CD14-positive monocyte (primary cell): ENCODE measurements at regions not wholly inside any gene's neighbourhood (a gene's known extent, or its start where the extent isn't known, plus 50 kb on each side); places are given as distances from the start of the nearest gene placed in this dataset.
A peak's percentile ranks its signal among the peaks of the same experiment; 100 is the strongest.

ENCODE experiments used
- DNase-seq, 3 donors: peaks; one replicate each; pipeline ENCODE4 v3.0.0-alpha.2; 2011 to 2022
- H2AFZ ChIP-seq: 2 replicates; pipeline ENCODE4 v1.6.0; 2012; ENCODE audit warnings: mild to moderate bottlenecking, low read depth, low read length, inconsistent platforms; ENCODE audit not compliant: insufficient read depth, poor library complexity, severe bottlenecking
- H3K27ac ChIP-seq, 2 donors: 1 replicate in 1 of 2; 2 replicates in 1 of 2; pipeline ENCODE4 v1.5.1; 2012 to 2013; ENCODE audit warnings: low read length in 2 of 2, control low read depth in 1 of 2, inconsistent platforms in 1 of 2, low read depth in 1 of 2, mild to moderate bottlenecking in 1 of 2
- H3K27me3 ChIP-seq, 2 donors: one replicate each; pipeline versions ENCODE4 v1.6.0 to v1.6.1; 2011 to 2013; ENCODE audit warnings: low read length in 2 of 2; ENCODE audit not compliant: control insufficient read depth in 2 of 2, insufficient read depth in 2 of 2
- H3K36me3 ChIP-seq, 2 donors: replicated peaks in 1 of 2; 1 replicate in 1 of 2; 2 replicates in 1 of 2; pipeline versions ENCODE4 v1.5.1 to v1.6.1; 2012 to 2013; ENCODE audit warnings: low read length in 2 of 2, control low read depth in 1 of 2, inconsistent platforms in 1 of 2, mild to moderate bottlenecking in 1 of 2; ENCODE audit not compliant: insufficient read depth in 2 of 2, control insufficient read depth in 1 of 2
- H3K4me1 ChIP-seq, 2 donors: 1 replicate in 1 of 2; 2 replicates in 1 of 2; pipeline versions ENCODE4 v1.5.1 to v1.6.1; 2012 to 2013; ENCODE audit warnings: low read length in 2 of 2, control low read depth in 1 of 2, inconsistent platforms in 1 of 2, mild to moderate bottlenecking in 1 of 2, moderate library complexity in 1 of 2; ENCODE audit not compliant: insufficient read depth in 2 of 2, control insufficient read depth in 1 of 2
- H3K4me2 ChIP-seq: replicated peaks from 2 replicates; pipeline ENCODE3; 2012; ENCODE audit warnings: low read length, moderate library complexity, mild to moderate bottlenecking; ENCODE audit not compliant: poor library complexity, severe bottlenecking; ENCODE audit errors: extremely low read depth
- H3K4me3 ChIP-seq, 3 experiments: fragments of 200-600 bp in 1 of 3; sonication (generic) in 1 of 3; replicated peaks in 1 of 3; 1 replicate in 2 of 3; 2 replicates in 1 of 3; pipeline ENCODE4 v1.5.1; 2011 to 2013; ENCODE audit warnings: low read length in 3 of 3, mild to moderate bottlenecking in 3 of 3, control low read depth in 2 of 3, low read depth in 2 of 3, inconsistent platforms in 1 of 3, moderate library complexity in 1 of 3
- H3K79me2 ChIP-seq: 2 replicates; pipeline ENCODE4 v1.6.0; 2012; ENCODE audit warnings: mild to moderate bottlenecking, control low read depth, inconsistent platforms, low read length, moderate library complexity; ENCODE audit not compliant: insufficient read depth
- H3K9ac ChIP-seq: 2 replicates; pipeline ENCODE4 v1.6.0; 2017; ENCODE audit warnings: low read length, mild to moderate bottlenecking; ENCODE audit not compliant: insufficient read depth, poor library complexity, severe bottlenecking
- H3K9me3 ChIP-seq, 2 donors: replicated peaks in 1 of 2; 1 replicate in 1 of 2; 2 replicates in 1 of 2; pipeline versions ENCODE4 v1.5.1 to v1.6.1; 2012 to 2013; ENCODE audit warnings: low read length in 2 of 2, control low read depth in 1 of 2; ENCODE audit not compliant: control insufficient read depth in 1 of 2, insufficient read depth in 1 of 2
- H4K20me1 ChIP-seq: 2 replicates; pipeline ENCODE4 v1.6.0; 2012; ENCODE audit warnings: mild to moderate bottlenecking, low read length, control low read depth, moderate library complexity; ENCODE audit not compliant: insufficient read depth
- H3K27ac Mint-ChIP-seq, 7 donors: one replicate each; pipeline ENCODE4 v1.8.0; 2020; ENCODE audit warnings: mild to moderate bottlenecking in 7 of 7, mixed read lengths in 7 of 7, moderate library complexity in 6 of 7, inconsistent platforms in 2 of 7
- H3K27me3 Mint-ChIP-seq, 3 donors: one replicate each; pipeline ENCODE4 v1.8.0; 2021 to 2022; ENCODE audit warnings: low read depth in 3 of 3, mild to moderate bottlenecking in 3 of 3, mixed read lengths in 3 of 3, moderate library complexity in 3 of 3, inconsistent platforms in 1 of 3
- H3K36me3 Mint-ChIP-seq, 2 donors: one replicate each; pipeline ENCODE4 v1.8.0; 2020; ENCODE audit warnings: mixed read lengths in 2 of 2, inconsistent platforms in 1 of 2, mild to moderate bottlenecking in 1 of 2
- H3K4me1 Mint-ChIP-seq: one replicate; pipeline ENCODE4 v1.8.0; 2020; ENCODE audit warnings: mild to moderate bottlenecking, mixed read lengths
- H3K4me3 Mint-ChIP-seq, 2 donors: one replicate each; pipeline ENCODE4 v1.8.0; 2020; ENCODE audit warnings: mild to moderate bottlenecking in 2 of 2, mixed read lengths in 2 of 2, moderate library complexity in 1 of 2
- H3K9me3 Mint-ChIP-seq, 7 donors: one replicate each; pipeline ENCODE4 v1.8.0; 2020 to 2022; ENCODE audit warnings: mixed read lengths in 7 of 7, mild to moderate bottlenecking in 6 of 7, moderate library complexity in 6 of 7, inconsistent platforms in 2 of 7
- WGBS: methylation state at CpG from one replicate; pipeline ENCODE4 v1.1.5; 2013; ENCODE audit warnings: missing lambda C conversion rate; ENCODE audit not compliant: insufficient coverage; 5-methylcytosine and 5-hydroxymethylcytosine counted together
- intact Hi-C, 2 donors: fragments of 100-400 bp; cut with micrococcal nuclease; formaldehyde crosslinking; loops; one replicate each; pipeline versions ENCODE4 v1.15.0 to v1.15.1; 2023
- TF ChIP-seq, protein P1 (sequence below): fragments of 200-600 bp; IDR thresholded peaks from one replicate; pipeline ENCODE4 v1.8.0; 2022; ENCODE audit warnings: antibody characterized with exemption, mild to moderate bottlenecking

DNA sequence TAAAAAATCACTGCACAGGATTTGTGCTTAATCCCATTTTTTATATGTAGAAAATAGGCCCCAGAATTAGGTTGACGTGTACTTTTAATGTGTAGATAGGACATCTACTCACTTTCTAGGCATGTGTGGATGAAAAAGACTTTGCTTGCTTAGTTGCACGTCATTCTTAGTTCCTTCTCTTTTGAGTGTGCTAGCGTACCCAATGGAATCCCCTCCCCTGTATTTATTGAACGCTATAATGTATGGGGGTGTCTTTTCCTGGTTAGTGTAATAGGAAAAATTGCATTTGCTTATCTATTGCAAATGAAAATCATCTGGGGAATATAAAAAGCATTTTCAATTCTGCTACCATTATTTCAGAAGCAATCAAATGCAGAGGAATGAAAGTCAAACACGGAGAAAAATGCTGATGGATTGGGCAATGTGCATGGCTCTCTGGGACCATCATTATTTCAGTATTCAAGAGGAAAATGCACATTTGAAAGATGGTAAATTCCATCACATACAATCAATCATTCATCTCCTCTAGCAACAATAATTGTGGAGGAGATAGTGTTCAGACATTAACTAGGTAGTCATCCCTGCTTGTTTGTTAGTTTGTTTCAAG, 277.0 kb upstream of the B3GALT2 start:
- no peak for DNase-seq
- Histone ChIP-seq H3K4me2 (peak overlapping the region; percentile 55), H3K27ac (no peak overlapping the region), H3K36me3 (no peaks in the 10 kb centered on the region), H2AFZ (peak overlapping the region; percentile 44), H4K20me1 (no peaks in the 10 kb centered on the region), H3K9me3 (no peaks in the 10 kb centered on the region), H3K27me3 (no peaks in the 10 kb centered on the region), H3K79me2 (no peaks in the 10 kb centered on the region), H3K4me3 (peak overlapping the region in 1 of 3 experiments; percentile 59), H3K4me1 (no peaks in the 10 kb centered on the region), H3K9ac (no peak overlapping the region)
- intact Hi-C loops: no loop called here
- no CpG with 5 or more reads among the region's 5 CpGs for WGBS
- H3K9me3 Mint-ChIP-seq: no peaks in the 10 kb centered on the region
- H3K27me3 Mint-ChIP-seq: no peaks in the 10 kb centered on the region
- TF ChIP-seq, protein P1, sequence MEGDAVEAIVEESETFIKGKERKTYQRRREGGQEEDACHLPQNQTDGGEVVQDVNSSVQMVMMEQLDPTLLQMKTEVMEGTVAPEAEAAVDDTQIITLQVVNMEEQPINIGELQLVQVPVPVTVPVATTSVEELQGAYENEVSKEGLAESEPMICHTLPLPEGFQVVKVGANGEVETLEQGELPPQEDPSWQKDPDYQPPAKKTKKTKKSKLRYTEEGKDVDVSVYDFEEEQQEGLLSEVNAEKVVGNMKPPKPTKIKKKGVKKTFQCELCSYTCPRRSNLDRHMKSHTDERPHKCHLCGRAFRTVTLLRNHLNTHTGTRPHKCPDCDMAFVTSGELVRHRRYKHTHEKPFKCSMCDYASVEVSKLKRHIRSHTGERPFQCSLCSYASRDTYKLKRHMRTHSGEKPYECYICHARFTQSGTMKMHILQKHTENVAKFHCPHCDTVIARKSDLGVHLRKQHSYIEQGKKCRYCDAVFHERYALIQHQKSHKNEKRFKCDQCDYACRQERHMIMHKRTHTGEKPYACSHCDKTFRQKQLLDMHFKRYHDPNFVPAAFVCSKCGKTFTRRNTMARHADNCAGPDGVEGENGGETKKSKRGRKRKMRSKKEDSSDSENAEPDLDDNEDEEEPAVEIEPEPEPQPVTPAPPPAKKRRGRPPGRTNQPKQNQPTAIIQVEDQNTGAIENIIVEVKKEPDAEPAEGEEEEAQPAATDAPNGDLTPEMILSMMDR: no peak
- no peak overlapping the region for H3K4me3 Mint-ChIP-seq
- peaks cover 6% of the 10 kb centered on the region for H3K4me1 Mint-ChIP-seq
- no peaks in the 10 kb centered on the region for H3K36me3 Mint-ChIP-seq
- H3K27ac Mint-ChIP-seq: no peak overlapping the region

DNA sequence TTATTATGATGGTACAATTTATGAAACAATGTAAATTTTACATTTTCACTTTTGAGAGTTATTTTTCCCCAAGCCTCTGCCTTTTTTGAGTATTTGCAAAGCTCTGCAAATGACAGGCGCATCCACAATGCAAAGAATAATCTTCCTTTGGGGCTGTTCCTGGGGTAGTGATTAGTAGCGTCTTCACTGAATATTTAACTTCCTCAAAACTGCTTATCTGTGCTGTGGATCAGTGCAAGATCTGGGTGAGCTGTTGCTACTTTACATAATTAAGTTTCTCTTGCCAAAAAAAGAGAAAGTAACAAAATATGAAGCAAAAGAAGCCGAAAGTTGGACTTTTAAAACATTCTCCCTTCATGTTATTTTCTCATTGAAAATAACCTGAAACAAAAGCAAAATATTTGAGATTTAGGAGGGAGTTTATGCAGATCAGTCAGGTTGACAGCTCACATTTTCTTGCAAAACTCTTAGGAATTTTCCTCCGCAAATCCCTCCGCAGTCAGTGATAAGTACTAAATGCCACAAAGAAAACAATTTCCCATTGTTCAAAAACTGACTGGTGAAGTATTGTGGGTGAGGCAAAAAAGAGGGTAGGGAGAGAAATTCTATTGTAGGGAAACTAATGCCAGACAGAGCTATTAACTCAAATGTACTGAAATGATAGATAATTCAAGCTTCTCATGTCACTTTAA, 276.4 kb upstream of the B3GALT2 start:
- no peaks in the 10 kb centered on the region for H4K20me1 ChIP-seq
- no peaks in the 10 kb centered on the region for H3K36me3 ChIP-seq
- Mint-ChIP-seq H3K27ac (no peak overlapping the region), H3K27me3 (no peaks in the 10 kb centered on the region), H3K9me3 (no peaks in the 10 kb centered on the region), H3K4me3 (peak overlapping the region; percentile 11 to 76), H3K36me3 (no peaks in the 10 kb centered on the region), H3K4me1 (peaks cover 6% of the 10 kb centered on the region)
- peak overlapping the region in 2 of 3 experiments; percentile 19 to 59 for H3K4me3 ChIP-seq
- H3K9me3 ChIP-seq: no peaks in the 10 kb centered on the region
- TF ChIP-seq, protein P1: no peak
- 40% methylated on average over 1 of the region's 5 CpGs for WGBS
- H3K27me3 ChIP-seq: no peaks in the 10 kb centered on the region
- peak overlapping the region; percentile 55 for H3K4me2 ChIP-seq
- H3K27ac ChIP-seq: no peak overlapping the region
- H2AFZ ChIP-seq: peak overlapping the region; percentile 44
- no peaks in the 10 kb centered on the region for H3K79me2 ChIP-seq
- intact Hi-C loops: no loop called here
- no peak overlapping the region for H3K9ac ChIP-seq
- peak in 2 of 3 donors; percentile 1 to 7 for DNase-seq
- H3K4me1 ChIP-seq: no peaks in the 10 kb centered on the region
